Calu3 (cell line): ENCODE measurements at regions not wholly inside any gene's neighbourhood (a gene's known extent, or its start where the extent isn't known, plus 50 kb on each side); places are given as distances from the start of the nearest gene placed in this dataset.

Experiments
- BruUV-seq: library from RNA; stranded (reverse); fragments of 400-500 nt; replicated peaks from 2 replicates; lab custom pipeline; 2021; lab: Mats Ljungman, UMichigan
- CTCF ChIA-PET: fragments of 300-600 bp; sonication (Branson Sonifier 250); formaldehyde crosslinking; loops from one replicate; lab custom pipeline; 2022; ENCODE audit warnings: antibody characterized with exemption; lab: Charles Lee
- DNase-seq: peaks from one replicate; pipeline ENCODE4 v3.0.0; 2022
- H3K27ac Mint-ChIP-seq: one replicate; pipeline ENCODE4 v1.8.0; 2022; ENCODE audit warnings: mixed read lengths; ENCODE audit not compliant: unreplicated experiment
- H3K27me3 Mint-ChIP-seq: one replicate; pipeline ENCODE4 v1.8.0; 2022; ENCODE audit warnings: mixed read lengths; ENCODE audit not compliant: unreplicated experiment
- H3K36me3 Mint-ChIP-seq: one replicate; pipeline ENCODE4 v1.8.0; 2022; ENCODE audit warnings: mild to moderate bottlenecking, moderate library complexity, mixed read lengths; ENCODE audit not compliant: insufficient read depth, unreplicated experiment
- H3K4me1 Mint-ChIP-seq: one replicate; pipeline ENCODE4 v1.8.0; 2022; ENCODE audit warnings: mild to moderate bottlenecking, low read depth, mixed read lengths; ENCODE audit not compliant: unreplicated experiment
- H3K4me3 Mint-ChIP-seq: one replicate; pipeline ENCODE4 v1.8.0; 2022; ENCODE audit warnings: mild to moderate bottlenecking, low read depth, moderate library complexity, mixed read lengths; ENCODE audit not compliant: unreplicated experiment
- H3K9me3 Mint-ChIP-seq: one replicate; pipeline ENCODE4 v1.8.0; 2022; ENCODE audit warnings: low read depth, mixed read lengths; ENCODE audit not compliant: unreplicated experiment
- intact Hi-C: fragments of 100-400 bp; cut with micrococcal nuclease; formaldehyde crosslinking; loops from one replicate; pipeline ENCODE4 v1.10.0; 2022; ENCODE audit not compliant: unreplicated experiment
- TF ChIP-seq, protein P1 (sequence below): fragments of 200-600 bp; IDR thresholded peaks from one replicate; pipeline ENCODE4 v1.8.0; 2022; ENCODE audit warnings: antibody characterized with exemption; ENCODE audit not compliant: unreplicated experiment

DNA sequence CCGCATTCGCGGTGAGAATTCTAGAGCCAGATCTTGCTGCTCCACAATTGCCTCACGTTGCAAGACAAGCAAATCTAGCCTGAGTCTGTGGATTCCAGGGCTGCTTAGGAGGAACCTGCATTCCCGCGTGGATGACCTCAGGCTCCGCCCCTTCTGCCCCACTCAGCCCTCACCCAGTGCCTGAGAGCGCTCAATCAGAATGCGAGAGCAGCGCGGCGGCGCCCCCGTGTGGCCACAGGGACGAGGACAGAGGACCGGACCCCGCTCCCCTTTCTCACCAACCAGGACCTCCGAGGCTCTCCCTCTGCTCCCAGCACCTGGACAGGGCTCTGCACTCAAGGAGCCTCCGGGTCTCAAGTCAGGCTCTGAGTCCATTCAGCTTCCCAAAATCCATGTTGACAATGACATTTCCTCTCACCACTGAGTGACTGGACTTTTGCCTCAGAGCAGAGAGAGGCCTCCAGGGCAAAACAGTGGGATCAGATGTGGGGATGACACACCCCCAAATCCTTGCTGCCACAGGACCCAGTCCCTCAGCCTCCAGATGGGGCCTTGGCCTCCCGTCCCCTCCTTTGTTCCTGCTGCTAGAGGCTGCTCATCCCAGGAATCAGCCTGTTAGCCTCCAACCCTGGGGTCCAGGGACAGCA, 52.0 kb downstream of the RPP21 start:
- H3K4me1 Mint-ChIP-seq, result no peaks in the 10 kb centered on the region
- no peak overlapping the region for H3K27ac Mint-ChIP-seq
- TF ChIP-seq, protein P1, sequence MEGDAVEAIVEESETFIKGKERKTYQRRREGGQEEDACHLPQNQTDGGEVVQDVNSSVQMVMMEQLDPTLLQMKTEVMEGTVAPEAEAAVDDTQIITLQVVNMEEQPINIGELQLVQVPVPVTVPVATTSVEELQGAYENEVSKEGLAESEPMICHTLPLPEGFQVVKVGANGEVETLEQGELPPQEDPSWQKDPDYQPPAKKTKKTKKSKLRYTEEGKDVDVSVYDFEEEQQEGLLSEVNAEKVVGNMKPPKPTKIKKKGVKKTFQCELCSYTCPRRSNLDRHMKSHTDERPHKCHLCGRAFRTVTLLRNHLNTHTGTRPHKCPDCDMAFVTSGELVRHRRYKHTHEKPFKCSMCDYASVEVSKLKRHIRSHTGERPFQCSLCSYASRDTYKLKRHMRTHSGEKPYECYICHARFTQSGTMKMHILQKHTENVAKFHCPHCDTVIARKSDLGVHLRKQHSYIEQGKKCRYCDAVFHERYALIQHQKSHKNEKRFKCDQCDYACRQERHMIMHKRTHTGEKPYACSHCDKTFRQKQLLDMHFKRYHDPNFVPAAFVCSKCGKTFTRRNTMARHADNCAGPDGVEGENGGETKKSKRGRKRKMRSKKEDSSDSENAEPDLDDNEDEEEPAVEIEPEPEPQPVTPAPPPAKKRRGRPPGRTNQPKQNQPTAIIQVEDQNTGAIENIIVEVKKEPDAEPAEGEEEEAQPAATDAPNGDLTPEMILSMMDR, result peak; percentile 96
- peak; percentile 93 for DNase-seq
- intact Hi-C loops, result loop anchor here (1.0 to 2.0 kb wide), 3 partner anchors 40 to 178 kb away; no protein-coding TSS in a partner anchor
- H3K27me3 Mint-ChIP-seq, result peaks cover 65% of the 10 kb centered on the region
- H3K4me3 Mint-ChIP-seq, result no peak overlapping the region
- CTCF ChIA-PET, result interaction anchor here (1.0 to 2.2 kb wide), 3 partner anchors 38 to 178 kb away, joined by 3 to 9 read pairs (median 3); no protein-coding TSS in a partner anchor
- no TSS peak for BruUV-seq
- no peaks in the 10 kb centered on the region for H3K36me3 Mint-ChIP-seq
- no peaks in the 10 kb centered on the region for H3K9me3 Mint-ChIP-seq

DNA sequence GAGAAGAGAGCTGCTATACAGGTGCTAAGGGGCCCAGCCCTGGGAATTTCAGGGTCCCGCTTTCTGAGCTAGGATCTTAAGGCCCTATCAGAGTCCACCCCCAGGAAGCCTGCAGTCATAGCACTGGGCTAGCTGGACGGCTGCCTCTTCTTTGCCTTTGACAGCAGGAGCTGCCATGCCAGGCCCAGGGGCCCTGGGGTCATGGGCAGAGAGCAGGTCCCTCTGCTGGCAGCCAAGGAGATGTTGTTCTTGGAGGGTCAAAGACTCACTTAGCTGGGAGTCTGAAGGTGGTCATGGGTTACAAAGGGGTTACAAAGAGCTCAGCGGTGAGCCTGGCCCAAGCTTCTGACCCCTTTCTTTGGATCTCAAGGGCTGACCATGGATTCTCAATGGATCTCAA, 52.7 kb downstream of the RPP21 start:
- no peak overlapping the region for H3K27ac Mint-ChIP-seq
- DNase-seq, result peak; percentile 9
- no TSS peak for BruUV-seq
- H3K9me3 Mint-ChIP-seq, result no peaks in the 10 kb centered on the region
- CTCF ChIA-PET, result interaction anchor here (1.0 to 2.2 kb wide), 3 partner anchors 39 to 178 kb away, joined by 3 to 9 read pairs (median 3); no protein-coding TSS in a partner anchor
- H3K36me3 Mint-ChIP-seq, result no peaks in the 10 kb centered on the region
- intact Hi-C loops, result loop anchor here (1.0 to 2.0 kb wide), 3 partner anchors 41 to 178 kb away; no protein-coding TSS in a partner anchor
- H3K4me3 Mint-ChIP-seq, result no peak overlapping the region
- H3K4me1 Mint-ChIP-seq, result no peaks in the 10 kb centered on the region
- TF ChIP-seq, protein P1, result peak; percentile 5
- H3K27me3 Mint-ChIP-seq, result peaks cover 66% of the 10 kb centered on the region

DNA sequence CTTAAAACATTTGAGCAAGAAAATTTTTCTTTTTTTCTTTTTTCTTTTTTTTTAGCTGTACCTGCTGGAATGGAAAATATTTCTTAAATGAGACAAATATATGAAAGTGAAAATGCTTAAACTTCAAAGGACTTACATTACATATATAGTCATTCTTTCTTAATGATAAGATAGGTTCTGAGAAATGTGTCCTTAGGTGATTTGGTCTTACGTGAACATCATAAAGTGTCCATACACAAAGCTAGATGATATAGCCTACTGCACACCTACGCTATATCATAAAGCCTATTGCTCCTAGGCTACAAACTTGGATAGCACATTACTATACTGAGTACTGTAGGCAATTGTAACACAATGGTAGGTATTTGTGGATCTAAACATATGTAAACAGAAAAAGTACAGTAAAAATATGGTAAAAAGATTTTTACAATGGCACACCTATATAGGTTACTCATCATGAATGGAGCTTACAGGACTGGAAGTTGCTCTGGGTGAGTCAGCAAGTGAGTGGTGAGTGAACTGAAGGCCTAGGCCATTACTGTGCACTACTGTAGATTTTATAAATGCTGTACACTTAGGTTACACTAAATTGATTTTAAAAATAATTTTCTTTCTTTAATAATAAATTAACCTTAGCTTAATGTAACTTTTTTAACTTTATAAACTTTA, 54.6 kb downstream of the RPP21 start:
- CTCF ChIA-PET, result interaction anchor here (0.6 to 1.4 kb wide), 4 partner anchors 82 to 287 kb away, joined by 3 to 5 read pairs (median 4); partner anchors contain the start of gene TRIM31
- no peak overlapping the region for H3K4me3 Mint-ChIP-seq
- intact Hi-C loops, result no loop called here
- peaks cover 66% of the 10 kb centered on the region for H3K27me3 Mint-ChIP-seq
- BruUV-seq, result no TSS peak
- no peak for DNase-seq
- TF ChIP-seq, protein P1, result no peak
- no peaks in the 10 kb centered on the region for H3K36me3 Mint-ChIP-seq
- no peaks in the 10 kb centered on the region for H3K9me3 Mint-ChIP-seq
- H3K27ac Mint-ChIP-seq, result no peak overlapping the region
- no peaks in the 10 kb centered on the region for H3K4me1 Mint-ChIP-seq

DNA sequence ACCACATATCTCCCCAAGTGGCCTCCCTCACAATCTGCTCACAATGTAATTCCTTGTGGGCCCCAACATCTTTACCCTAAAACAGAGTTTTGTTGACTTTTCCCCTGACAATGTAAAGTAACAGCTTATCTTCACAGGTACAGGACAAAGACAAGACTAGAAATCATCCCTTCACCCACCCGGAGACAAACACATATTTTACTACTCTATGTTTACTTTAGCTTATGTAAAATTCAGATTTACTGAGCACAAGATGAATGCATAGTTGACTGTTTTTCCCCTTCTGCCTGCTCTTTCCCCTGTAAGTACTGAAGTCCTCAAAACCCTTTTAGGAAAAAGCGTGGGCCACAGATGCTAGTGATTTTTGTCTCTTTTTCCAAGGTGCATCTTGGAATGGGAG, 61.0 kb downstream of the RPP21 start:
- no peak for DNase-seq
- H3K4me3 Mint-ChIP-seq, result no peak overlapping the region
- H3K36me3 Mint-ChIP-seq, result no peaks in the 10 kb centered on the region
- peaks cover 85% of the 10 kb centered on the region for H3K27me3 Mint-ChIP-seq
- H3K27ac Mint-ChIP-seq, result no peak overlapping the region
- H3K9me3 Mint-ChIP-seq, result peaks cover 6% of the 10 kb centered on the region
- CTCF ChIA-PET, result interaction anchor here (1.2 kb wide), 1 partner anchor 26 kb away, joined by 3 read pairs; no protein-coding TSS in a partner anchor
- H3K4me1 Mint-ChIP-seq, result no peaks in the 10 kb centered on the region
- BruUV-seq, result no TSS peak
- intact Hi-C loops, result no loop called here
- TF ChIP-seq, protein P1, result no peak
